22Rv1 (cell line): ENCODE measurements at regions not wholly inside any gene's neighbourhood (a gene's known extent, or its start where the extent isn't known, plus 50 kb on each side); places are given as distances from the start of the nearest gene placed in this dataset.

ENCODE experiments used
- H3K27ac ChIP-seq: fragments of 450-650 bp; 2 replicates; pipeline ENCODE4 v1.5.1; 2017
- ZFX ChIP-seq: fragments of 450-650 bp; IDR thresholded peaks from 2 replicates; pipeline ENCODE4 v1.6.1; 2017; ENCODE audit warnings: antibody characterized with exemption, borderline replicate concordance
- TF ChIP-seq, protein P1 (sequence below): fragments of 450-650 bp; IDR thresholded peaks from 2 replicates; pipeline ENCODE4 v1.5.1; 2017; ENCODE audit warnings: mild to moderate bottlenecking

DNA sequence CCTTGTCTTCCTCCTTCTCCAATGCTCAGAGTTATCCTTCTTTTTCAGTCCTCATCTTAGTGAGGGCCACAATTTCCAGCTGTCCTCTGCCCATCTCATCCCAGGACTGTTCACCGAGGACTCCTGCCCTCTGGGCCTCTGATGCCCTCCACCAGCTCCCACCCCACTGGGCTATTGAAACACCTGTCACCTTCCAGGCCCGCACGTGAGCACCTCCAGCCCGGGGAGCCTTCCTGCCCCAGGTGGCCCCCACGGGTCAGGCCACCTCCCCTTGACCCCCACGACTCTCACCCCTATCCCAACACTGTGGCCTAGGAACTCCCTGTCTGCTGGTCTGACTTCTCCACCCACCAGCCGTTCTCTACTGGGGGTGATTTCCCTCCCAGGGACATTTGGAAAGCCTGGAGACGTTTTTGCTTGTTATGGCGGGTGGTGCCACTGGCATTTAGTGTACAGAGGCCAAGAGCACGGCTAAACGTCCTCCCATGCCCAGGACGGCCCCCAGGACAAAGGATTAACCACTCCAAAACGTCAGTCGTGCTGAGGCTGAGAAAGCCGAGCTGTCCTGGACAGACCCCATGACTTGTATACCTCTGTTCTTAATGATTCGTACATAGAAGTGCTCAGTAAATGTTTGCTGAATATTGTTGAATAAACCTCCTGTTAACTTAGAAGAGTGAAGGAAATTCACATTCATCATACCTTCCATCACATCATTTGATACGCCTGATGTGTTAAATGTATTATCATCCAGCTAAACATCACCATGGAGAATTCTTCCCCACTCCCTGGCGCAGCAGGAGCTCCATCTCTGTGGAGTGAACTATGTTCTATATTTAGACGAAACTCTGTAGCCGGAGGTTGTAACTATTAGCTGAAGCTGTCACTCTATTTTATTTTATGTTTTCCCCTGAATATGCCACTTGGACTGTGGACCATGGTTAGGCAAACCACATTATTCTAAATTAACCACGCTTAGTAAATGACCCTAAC is 270.1 kb upstream of the SHH start:
- no peak overlapping the region for H3K27ac ChIP-seq
- TF ChIP-seq, protein P1, sequence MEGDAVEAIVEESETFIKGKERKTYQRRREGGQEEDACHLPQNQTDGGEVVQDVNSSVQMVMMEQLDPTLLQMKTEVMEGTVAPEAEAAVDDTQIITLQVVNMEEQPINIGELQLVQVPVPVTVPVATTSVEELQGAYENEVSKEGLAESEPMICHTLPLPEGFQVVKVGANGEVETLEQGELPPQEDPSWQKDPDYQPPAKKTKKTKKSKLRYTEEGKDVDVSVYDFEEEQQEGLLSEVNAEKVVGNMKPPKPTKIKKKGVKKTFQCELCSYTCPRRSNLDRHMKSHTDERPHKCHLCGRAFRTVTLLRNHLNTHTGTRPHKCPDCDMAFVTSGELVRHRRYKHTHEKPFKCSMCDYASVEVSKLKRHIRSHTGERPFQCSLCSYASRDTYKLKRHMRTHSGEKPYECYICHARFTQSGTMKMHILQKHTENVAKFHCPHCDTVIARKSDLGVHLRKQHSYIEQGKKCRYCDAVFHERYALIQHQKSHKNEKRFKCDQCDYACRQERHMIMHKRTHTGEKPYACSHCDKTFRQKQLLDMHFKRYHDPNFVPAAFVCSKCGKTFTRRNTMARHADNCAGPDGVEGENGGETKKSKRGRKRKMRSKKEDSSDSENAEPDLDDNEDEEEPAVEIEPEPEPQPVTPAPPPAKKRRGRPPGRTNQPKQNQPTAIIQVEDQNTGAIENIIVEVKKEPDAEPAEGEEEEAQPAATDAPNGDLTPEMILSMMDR, result no peak
- no peak for TF ChIP-seq ZFX

DNA sequence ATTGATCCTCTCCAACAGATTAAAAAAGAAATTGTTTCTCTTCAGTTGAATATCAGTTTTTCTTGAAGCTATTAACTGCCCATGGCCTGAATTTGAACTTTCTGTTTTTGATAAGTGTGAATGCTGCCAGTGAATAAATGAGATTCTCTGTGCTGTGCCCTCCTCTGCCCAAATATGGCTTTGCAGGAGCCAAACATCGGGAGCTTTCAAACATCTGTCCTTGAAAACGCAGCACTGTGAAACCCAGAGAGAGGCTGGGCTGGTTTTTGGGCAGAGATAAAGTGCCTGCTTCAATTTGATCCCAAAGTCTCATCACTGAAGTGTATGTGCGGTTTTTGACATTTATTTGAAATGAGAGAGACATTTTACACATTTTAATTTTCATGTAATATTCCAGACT is 268.3 kb upstream of the SHH start:
- H3K27ac ChIP-seq, result no peak overlapping the region
- TF ChIP-seq, protein P1, result no peak
- no peak for TF ChIP-seq ZFX

DNA sequence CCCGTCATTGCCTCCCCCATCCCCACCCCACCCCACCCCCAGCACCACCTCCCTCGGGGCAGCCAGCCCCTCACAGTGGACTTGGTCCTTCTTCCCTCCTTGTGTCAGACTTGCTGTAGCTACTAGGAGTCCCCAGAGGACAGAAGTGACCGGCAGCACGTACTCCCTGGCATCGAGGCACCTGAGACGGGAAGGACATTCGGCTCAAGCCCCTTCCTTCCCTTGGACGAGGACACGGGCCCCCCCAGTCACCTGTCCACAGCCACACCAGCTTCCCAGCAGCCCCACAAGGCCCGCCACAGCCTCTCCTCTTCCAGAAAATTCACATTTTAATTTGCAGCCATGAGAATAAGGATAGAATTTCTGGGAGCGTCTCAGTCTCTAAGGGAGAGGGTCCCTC is 267.8 kb upstream of the SHH start:
- TF ChIP-seq ZFX, result no peak
- TF ChIP-seq, protein P1, result no peak

DNA sequence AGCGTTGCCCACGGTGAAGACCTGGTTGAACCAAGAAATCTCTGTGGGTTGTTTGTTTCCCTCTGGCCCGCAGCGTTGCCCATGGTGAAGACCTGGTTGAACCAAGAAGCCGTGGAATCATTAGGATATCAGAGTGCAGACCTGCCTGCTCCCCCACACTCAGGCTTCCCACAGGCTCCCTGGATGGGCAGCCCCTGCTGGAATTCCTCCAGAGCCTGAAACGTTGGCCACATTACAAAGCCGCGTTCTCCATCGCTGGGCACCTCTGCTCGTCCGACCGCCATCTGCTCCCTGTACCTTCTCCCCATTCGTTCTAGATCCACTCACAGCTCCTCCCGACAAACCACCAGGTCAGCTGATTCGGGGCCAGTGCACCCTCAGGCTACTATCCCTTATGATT is 266.9 kb upstream of the SHH start:
- TF ChIP-seq, protein P1, result no peak
- TF ChIP-seq ZFX, result no peak
- no peak overlapping the region for H3K27ac ChIP-seq

More for the DNA sequence above, 267.8 kb upstream of the SHH start:
- H3K27ac ChIP-seq, result no peak overlapping the region

DNA sequence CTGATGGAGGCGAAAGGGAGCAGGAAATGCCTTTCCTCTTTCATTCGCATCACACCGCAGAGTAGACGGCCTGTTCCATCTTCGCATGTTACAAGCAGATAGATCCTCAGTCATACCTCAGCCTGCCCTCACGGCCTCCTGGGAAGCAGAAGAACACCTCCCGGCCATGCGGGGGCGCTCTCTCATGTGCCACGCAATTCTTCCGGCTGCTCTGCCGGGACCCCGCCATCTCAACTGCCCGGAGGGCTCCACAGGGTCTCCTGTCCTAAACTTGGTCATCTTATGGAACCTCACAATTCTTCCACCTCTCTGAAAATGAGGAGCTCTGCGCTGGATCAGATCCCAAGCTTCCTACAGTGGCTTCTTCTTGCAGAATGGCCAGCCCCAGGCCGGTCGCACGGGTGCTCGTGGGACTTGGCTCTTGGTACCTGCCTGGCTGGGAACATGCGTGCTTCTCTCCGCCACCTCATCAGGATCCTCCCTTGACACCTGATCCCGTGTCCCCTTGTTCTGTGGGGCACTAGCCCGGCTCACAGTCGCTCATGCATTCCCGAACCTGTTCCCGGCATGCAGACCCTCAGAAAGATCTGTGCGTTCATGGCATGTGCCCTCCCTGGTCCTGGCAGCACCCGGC is 262.8 kb upstream of the SHH start:
- H3K27ac ChIP-seq, result no peak overlapping the region
- TF ChIP-seq ZFX, result no peak
- TF ChIP-seq, protein P1, result peak; percentile 72

DNA sequence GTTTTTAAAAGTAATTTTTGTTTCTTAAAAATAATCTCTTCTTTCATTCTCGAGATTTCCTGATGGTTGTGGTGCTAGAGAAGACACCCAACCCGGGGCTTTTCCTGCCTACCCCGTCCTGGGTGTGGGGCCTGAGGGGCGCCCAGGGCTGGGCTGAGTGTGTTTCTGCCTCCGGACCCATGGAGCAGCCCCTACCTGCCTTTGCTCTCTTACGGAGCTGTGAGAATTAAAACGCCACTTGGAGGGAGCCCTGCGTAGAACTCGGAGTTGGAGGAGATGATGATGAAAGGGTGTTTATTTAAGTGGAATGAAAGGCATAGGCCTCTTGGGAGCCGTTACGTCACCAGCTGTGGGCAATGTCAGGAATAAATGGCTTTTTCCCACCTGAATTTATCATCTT is 261.8 kb upstream of the SHH start:
- no peak overlapping the region for H3K27ac ChIP-seq
- no peak for TF ChIP-seq ZFX
- TF ChIP-seq, protein P1, result no peak
